Activated CD8-positive, alpha-beta T cell treated with anti-CD3 and anti-CD28 coated beads, Interleukin-2, amount 10 ng/mL, durations not matched to agents 7 days and 5 days (primary cell): ENCODE measurements at regions not wholly inside any gene's neighbourhood (a gene's known extent, or its start where the extent isn't known, plus 50 kb on each side); places are given as distances from the start of the nearest gene placed in this dataset.

Experiments used
- ATAC-seq: fragments of 150-1000 bp; cut with Tn5 transposase; one replicate; pipeline ENCODE4 v1.10.0; 2021; ENCODE audit warnings: moderate library complexity
- CTCF ChIA-PET: fragments of 350-600 bp; sonication (Branson Sonifier 250); formaldehyde crosslinking; loops from one replicate; lab custom pipeline; 2021; ENCODE audit warnings: antibody characterized with exemption; lab: Charles Lee
- POLR2A ChIA-PET: fragments of 350-600 bp; sonication (Branson Sonifier 250); formaldehyde crosslinking; loops from one replicate; lab custom pipeline; 2021; ENCODE audit warnings: antibody characterized with exemption; lab: Charles Lee
- DNase-seq: peaks from one replicate; pipeline ENCODE4 v3.0.0-alpha.2; 2020
- H3K27ac Mint-ChIP-seq: one replicate; pipeline ENCODE4 v1.8.0; 2021; ENCODE audit warnings: mild to moderate bottlenecking, mixed read lengths
- H3K27me3 Mint-ChIP-seq: one replicate; pipeline ENCODE4 v1.8.0; 2021; ENCODE audit warnings: low read depth, mixed read lengths
- H3K36me3 Mint-ChIP-seq: one replicate; pipeline ENCODE4 v1.8.0; 2021; ENCODE audit warnings: low read depth, mixed read lengths
- H3K4me1 Mint-ChIP-seq: one replicate; pipeline ENCODE4 v1.8.0; 2021; ENCODE audit warnings: low read depth, mixed read lengths
- H3K4me3 Mint-ChIP-seq: one replicate; pipeline ENCODE4 v1.8.0; 2021; ENCODE audit warnings: mild to moderate bottlenecking, mixed read lengths
- H3K9me3 Mint-ChIP-seq: one replicate; pipeline ENCODE4 v1.8.0; 2022; ENCODE audit warnings: mixed read lengths; ENCODE audit not compliant: insufficient read depth

DNA sequence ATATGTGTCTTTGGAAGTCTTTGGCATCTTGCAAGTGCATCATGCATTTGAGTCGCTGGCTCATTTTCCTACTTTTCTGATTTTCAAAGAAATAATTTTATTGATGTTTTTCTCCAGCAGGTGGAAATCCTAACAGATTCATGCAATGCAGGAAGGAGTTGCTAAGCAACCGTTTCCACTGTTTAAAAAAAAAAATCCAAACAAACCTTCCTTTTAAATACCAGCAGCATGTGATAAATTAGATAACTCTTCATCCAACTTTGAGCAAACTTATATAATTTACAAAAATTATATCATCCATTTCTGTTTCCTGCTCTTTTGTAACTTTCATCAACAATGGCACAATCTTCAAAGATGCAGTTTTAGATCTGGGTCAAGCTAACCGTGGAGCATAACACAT lies 364.1 kb downstream of the MFSD1 start:
- ATAC-seq = no peak
- CTCF ChIA-PET = no interaction called here
- DNase-seq = no peak
- POLR2A ChIA-PET = no interaction called here
- Mint-ChIP-seq H3K36me3 (no peaks in the 10 kb centered on the region), H3K27me3 (no peaks in the 10 kb centered on the region), H3K9me3 (no peaks in the 10 kb centered on the region), H3K27ac (no peak overlapping the region), H3K4me1 (no peaks in the 10 kb centered on the region), H3K4me3 (no peak overlapping the region)

DNA sequence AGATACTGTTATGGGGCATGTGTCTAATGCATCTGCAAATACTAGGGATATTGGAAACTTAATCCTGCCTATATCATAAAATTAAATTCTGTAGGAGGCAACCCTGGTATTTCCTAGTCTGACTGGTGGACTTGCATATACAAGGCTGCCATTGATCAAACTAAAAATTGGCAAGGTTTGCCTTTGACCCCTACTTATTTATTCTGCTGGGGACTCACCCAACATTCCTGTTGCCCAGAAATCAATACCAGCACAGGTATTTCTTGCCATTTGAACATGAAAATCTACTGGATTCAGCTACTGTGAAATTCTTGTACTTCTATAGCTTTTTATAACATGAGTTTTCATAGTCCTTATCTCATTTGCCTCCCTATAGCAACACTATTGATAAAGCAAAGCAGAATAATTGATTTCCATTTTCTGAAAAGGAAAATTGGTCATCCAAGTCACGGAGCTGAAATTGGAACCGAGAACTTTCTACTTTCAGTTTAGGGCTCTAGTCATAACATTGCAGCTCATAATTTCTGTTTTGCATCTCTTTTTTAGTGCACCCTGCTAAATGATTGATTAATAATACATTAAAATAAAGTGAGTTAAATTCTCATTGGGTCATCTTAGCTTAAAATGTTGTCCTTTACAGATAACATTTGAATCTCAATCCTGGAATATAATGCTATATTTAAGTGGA lies 365.2 kb downstream of the MFSD1 start:
- Mint-ChIP-seq H3K4me3 (no peak overlapping the region), H3K27ac (no peak overlapping the region), H3K27me3 (no peaks in the 10 kb centered on the region), H3K36me3 (no peaks in the 10 kb centered on the region), H3K4me1 (no peaks in the 10 kb centered on the region), H3K9me3 (no peaks in the 10 kb centered on the region)
- CTCF ChIA-PET = interaction anchor here (1.3 kb wide), 1 partner anchor 321 kb away, joined by 3 read pairs; no protein-coding TSS in a partner anchor
- no peak for ATAC-seq
- no peak for DNase-seq
- POLR2A ChIA-PET = no interaction called here

DNA sequence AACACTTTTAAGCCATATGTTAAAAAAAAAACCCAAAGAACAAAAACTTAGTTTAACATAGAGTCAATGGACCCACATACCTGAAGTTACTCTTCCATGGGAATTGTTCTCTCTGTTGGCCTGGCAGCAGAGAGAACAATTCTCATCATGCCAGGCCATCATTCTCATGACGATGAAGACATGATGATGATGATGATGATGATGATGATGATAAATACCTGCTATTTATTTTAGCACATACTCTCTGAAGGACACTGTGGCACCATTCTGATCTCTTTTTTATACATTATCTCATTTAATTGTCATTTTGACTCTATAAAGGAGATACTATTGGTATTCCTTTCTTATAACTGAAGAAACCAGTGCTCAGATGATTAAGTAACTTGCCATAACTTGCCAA lies 366.9 kb downstream of the MFSD1 start:
- H3K9me3 Mint-ChIP-seq = no peaks in the 10 kb centered on the region
- H3K4me1 Mint-ChIP-seq = no peaks in the 10 kb centered on the region
- no peak for DNase-seq
- no peaks in the 10 kb centered on the region for H3K27me3 Mint-ChIP-seq
- ChIA-PET POLR2A (no interaction called here), CTCF (no interaction called here)
- H3K36me3 Mint-ChIP-seq = no peaks in the 10 kb centered on the region
- no peak for ATAC-seq
- no peak overlapping the region for H3K27ac Mint-ChIP-seq
- H3K4me3 Mint-ChIP-seq = no peak overlapping the region

DNA sequence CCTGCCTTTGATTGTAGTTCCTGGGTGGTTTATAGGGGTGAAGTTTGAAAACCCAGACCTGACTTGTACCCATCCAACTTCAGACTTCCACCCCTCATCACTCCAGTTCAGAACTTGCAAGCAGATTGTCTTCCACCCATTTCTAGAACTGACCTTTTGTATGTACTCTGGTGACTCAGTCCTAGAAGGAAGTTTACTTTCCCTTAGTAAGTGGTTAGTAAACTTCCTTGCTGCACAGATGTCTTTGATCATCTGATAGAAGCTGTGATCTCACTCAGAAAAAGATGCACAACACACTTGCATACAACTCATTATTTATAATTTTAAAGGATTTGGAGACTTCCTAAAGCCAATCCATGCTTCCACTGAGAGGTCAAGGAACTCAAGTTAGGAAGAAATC lies 368.0 kb downstream of the MFSD1 start:
- ChIA-PET POLR2A (no interaction called here), CTCF (no interaction called here)
- ATAC-seq = no peak

DNA sequence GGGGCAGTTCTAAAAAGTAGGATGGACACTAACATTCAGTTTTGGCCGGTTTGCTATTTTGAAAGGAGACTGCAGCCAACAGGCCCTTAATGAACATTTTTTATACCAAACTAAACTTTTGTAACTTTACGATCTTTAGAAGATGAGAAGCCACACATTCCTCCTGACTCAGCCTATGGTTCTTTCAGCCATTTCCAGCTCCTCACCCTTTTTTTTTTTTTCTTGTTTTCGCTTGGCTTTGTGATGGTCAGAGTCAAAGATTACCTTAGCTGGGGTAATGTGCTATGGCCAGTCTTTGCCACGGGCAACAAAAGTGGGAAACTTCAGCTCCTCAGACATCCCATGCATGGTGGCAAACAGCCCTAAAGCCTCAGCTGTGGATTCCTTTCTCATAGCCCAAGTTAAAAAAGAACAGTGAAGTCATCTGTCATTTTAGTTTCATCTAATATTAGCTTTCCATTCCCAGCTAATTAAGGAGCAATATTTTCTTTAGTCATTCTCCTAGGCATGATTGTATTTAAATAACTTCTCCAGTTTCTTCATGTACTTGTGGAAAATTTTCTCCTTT lies 368.7 kb downstream of the MFSD1 start:
- DNase-seq (no peak), ATAC-seq (no peak)
- Mint-ChIP-seq H3K9me3 (no peaks in the 10 kb centered on the region), H3K4me3 (no peak overlapping the region), H3K4me1 (no peaks in the 10 kb centered on the region), H3K27me3 (no peaks in the 10 kb centered on the region), H3K36me3 (no peaks in the 10 kb centered on the region), H3K27ac (no peak overlapping the region)
- ChIA-PET POLR2A (no interaction called here), CTCF (no interaction called here)

More for the DNA sequence above, 368.0 kb downstream of the MFSD1 start:
- H3K4me1 Mint-ChIP-seq = no peaks in the 10 kb centered on the region
- no peak overlapping the region for H3K27ac Mint-ChIP-seq
- no peaks in the 10 kb centered on the region for H3K9me3 Mint-ChIP-seq
- no peak overlapping the region for H3K4me3 Mint-ChIP-seq
- DNase-seq = no peak
- no peaks in the 10 kb centered on the region for H3K36me3 Mint-ChIP-seq
- no peaks in the 10 kb centered on the region for H3K27me3 Mint-ChIP-seq

DNA sequence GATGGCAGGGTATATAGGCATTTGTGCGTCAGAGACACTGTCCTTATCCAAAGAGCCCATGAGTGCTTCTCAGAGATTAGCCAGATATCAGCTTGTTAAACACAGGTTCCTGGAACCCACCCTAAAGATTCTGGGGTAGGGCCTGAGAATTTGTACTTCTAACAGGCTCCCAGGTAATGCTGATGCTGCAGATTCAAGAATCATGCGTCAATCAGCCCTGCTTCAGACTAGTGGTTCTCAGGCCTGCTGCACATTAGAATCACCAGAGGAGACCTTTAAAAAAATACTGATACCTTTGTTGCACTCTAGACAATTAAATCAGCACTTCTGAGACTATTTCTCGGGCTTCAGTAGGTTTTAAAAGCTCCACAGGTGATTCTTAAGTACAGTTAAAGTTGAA lies 369.5 kb downstream of the MFSD1 start:
- POLR2A ChIA-PET = no interaction called here
- Mint-ChIP-seq H3K27ac (no peak overlapping the region), H3K9me3 (no peaks in the 10 kb centered on the region), H3K4me1 (no peaks in the 10 kb centered on the region), H3K27me3 (no peaks in the 10 kb centered on the region), H3K36me3 (no peaks in the 10 kb centered on the region), H3K4me3 (no peak overlapping the region)
- CTCF ChIA-PET = no interaction called here
- no peak for DNase-seq
- ATAC-seq = no peak

DNA sequence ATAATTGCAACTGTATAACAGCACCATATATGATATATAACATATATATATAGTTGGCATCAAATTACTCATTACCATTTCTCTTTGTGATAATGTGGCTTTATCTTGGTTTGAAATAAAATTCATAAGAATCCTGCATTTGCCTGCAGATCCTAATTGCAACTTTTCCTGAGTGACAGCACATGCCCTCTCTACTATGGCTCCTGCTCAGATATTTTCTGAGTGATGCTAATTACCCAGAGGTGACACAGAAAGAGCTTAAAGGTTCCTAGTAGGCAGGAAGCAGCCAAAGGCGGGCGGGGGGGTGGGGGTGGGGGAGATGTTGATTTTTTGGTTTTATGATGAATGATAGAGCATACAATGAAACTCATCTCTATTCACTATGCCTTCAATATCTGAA lies 370.6 kb downstream of the MFSD1 start:
- no peaks in the 10 kb centered on the region for H3K36me3 Mint-ChIP-seq
- H3K9me3 Mint-ChIP-seq = no peaks in the 10 kb centered on the region
- H3K27me3 Mint-ChIP-seq = no peaks in the 10 kb centered on the region
- ChIA-PET CTCF (no interaction called here), POLR2A (no interaction called here)
- ATAC-seq (no peak), DNase-seq (no peak)
- H3K27ac Mint-ChIP-seq = no peak overlapping the region
- H3K4me3 Mint-ChIP-seq = no peak overlapping the region
- no peaks in the 10 kb centered on the region for H3K4me1 Mint-ChIP-seq

DNA sequence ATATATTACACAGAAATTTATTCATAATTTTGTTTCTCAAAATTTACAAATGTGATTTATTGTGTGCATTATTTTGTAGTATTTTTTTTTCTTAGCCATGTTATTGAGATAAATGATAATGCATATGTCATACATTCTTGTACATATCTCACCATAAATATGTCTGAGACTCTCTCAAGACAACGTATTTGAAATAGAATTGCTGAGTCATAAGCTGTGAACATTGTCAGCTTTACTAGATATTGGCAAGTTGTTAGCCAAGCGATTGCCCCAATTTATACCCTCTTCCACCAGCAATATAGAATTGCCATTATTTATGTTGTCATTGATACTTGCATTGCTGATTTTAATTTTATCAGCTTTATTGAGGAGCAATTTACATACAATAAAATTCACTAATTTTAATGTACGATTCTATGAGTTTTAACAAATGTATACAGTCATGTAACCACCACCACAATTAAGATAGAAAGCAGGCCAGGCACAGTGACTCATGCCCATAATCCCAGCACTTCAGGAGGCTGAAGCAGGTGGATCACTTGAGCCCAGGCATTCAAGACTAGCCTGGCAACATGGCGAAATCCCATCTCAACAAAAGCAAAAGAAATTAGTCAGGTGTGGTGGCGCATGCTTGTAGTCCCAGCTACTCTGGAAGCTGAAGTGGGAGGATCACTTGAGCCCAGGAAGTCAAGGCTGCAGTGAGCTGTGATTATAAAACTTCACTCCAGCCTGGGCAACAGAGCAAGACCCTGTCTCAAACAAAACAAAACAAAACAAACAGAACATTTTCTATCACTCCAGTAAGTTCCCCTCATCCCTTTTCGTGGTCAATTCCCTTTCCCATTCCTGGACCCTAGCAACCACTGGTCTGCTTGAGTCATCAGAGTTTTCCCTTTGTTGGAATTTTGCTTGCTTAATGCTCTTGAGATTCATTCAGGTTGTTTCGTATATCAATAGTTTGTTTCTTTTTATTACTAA lies 373.1 kb downstream of the MFSD1 start:
- ChIA-PET CTCF (no interaction called here), POLR2A (no interaction called here)
- DNase-seq (no peak), ATAC-seq (no peak)
- Mint-ChIP-seq H3K9me3 (no peaks in the 10 kb centered on the region), H3K4me3 (no peak overlapping the region), H3K4me1 (no peaks in the 10 kb centered on the region), H3K27me3 (no peaks in the 10 kb centered on the region), H3K36me3 (no peaks in the 10 kb centered on the region), H3K27ac (no peak overlapping the region)

DNA sequence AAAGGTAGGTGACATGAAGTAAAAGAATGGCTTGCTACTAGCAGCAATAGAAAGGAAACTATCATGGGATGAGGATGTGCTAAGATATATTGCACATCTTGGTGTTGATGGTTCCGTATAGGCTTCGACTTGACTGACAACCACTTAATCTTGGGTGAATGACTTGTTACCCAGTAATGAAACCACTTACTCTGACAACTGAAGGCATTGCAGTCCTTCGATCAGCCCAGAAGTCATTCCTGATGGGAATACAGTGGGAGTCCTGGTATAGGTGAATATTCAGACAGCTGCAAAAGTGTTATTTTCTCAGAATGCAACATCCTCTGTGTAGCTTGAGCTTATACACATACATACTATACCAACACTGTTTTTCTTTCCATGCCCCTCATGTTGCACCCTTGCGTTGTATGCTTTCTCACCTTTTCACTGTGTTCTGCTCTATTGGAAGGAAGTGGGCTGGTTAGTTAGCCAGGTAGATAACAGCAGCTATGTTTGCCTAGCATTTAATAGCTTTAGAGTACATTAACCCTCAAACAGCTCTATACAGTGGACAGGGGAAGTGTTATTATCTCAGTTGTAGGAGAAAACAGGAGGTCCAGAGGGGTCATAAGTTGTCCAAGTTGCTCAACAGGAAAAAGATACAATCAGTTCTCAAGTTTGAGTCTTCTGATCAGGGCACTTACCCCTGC lies 376.5 kb downstream of the MFSD1 start:
- Mint-ChIP-seq H3K27ac (no peak overlapping the region), H3K4me1 (no peaks in the 10 kb centered on the region), H3K9me3 (no peaks in the 10 kb centered on the region), H3K36me3 (no peaks in the 10 kb centered on the region), H3K4me3 (no peak overlapping the region), H3K27me3 (no peaks in the 10 kb centered on the region)
- ChIA-PET POLR2A (no interaction called here), CTCF (no interaction called here)
- DNase-seq (no peak), ATAC-seq (no peak)

DNA sequence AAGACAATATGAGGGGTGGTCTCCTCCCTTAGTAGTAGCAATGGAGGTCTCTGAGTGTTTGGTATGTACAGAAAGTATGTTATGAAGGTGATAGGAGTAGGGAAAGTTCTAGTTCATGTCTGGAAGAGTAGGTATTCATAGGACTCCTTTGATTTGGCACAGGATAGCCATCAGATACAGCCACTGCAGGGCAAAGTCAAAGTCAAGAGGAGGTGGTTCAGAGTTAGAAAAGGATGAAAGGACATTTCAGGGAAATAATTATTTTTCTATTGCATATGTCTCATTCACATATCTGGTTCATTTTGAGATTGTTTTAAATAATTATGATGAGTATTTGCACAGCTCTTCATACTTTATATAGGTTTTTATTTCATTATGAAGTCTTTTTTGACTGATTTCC lies 381.1 kb downstream of the MFSD1 start:
- Mint-ChIP-seq H3K4me3 (no peak overlapping the region), H3K36me3 (no peaks in the 10 kb centered on the region), H3K4me1 (no peaks in the 10 kb centered on the region), H3K27me3 (no peaks in the 10 kb centered on the region), H3K9me3 (no peaks in the 10 kb centered on the region), H3K27ac (no peak overlapping the region)
- DNase-seq (no peak), ATAC-seq (no peak)
- CTCF ChIA-PET = no interaction called here
- POLR2A ChIA-PET = no interaction called here

DNA sequence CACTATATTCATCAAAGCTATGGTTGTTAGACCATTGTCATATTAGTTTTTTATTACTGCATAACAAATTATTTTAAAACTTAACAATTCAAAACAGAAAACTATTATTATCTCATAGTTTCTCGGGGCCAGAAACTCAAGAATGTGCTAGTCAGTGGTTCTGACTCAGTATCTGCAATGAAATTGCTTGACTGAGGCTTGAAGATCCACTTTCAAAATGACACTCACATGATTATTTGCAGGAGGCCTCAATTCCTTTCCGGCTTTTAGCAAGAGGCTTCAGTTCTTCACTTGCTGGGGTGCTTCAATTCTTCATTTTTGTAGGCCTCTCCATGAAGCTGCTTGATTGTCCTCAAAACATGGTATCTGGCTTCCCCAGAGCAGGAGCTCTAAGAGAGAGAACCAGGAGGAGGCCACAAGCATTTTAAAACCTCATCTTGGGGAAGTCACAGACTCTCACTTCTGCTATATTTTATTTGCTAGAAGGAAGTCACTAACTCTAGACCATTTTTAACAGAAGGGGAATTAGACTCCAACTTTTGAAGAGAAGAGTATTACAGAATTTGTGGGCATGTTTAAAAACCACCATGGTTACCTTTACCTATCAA lies 383.7 kb downstream of the MFSD1 start:
- DNase-seq (no peak), ATAC-seq (no peak)
- no peaks in the 10 kb centered on the region for H3K9me3 Mint-ChIP-seq
- H3K27me3 Mint-ChIP-seq = no peaks in the 10 kb centered on the region
- no peaks in the 10 kb centered on the region for H3K4me1 Mint-ChIP-seq
- CTCF ChIA-PET = no interaction called here
- no peak overlapping the region for H3K4me3 Mint-ChIP-seq
- H3K36me3 Mint-ChIP-seq = no peaks in the 10 kb centered on the region
- POLR2A ChIA-PET = no interaction called here
- H3K27ac Mint-ChIP-seq = no peak overlapping the region
